GM18861 (cell line): ENCODE measurements at regions not wholly inside any gene's neighbourhood (a gene's known extent, or its start where the extent isn't known, plus 50 kb on each side); places are given as distances from the start of the nearest gene placed in this dataset.

Source experiments
- ATAC-seq: cut with Tn5 transposase; IDR thresholded peaks from one replicate; pipeline ENCODE4 v1.9.1; 2021; ENCODE audit not compliant: unreplicated experiment

GRCh38 chr11:91960770-91961169 is 263.8 kb upstream of the FAT3 start:
- no peak for ATAC-seq

DNA sequence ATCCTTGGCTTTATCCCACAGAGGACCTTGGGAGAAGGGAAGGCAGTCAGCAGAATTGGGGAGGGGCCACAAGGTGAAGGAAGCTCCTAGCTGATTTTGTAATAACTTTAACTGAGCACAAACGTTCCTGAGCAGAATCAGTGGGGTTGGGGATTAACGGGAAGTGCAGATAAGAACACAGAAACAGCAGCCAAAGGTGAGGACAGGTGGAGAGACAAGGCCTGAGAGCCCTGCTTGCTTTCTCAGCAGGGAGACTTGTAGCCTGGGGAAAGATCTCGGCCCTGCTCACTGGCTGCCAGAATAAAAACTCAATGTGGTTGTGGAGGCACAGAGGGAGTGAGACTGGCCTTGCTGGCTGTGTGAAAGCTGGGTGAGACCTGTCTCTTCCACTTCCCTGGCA is 265.2 kb upstream of the FAT3 start:
- no peak for ATAC-seq

DNA sequence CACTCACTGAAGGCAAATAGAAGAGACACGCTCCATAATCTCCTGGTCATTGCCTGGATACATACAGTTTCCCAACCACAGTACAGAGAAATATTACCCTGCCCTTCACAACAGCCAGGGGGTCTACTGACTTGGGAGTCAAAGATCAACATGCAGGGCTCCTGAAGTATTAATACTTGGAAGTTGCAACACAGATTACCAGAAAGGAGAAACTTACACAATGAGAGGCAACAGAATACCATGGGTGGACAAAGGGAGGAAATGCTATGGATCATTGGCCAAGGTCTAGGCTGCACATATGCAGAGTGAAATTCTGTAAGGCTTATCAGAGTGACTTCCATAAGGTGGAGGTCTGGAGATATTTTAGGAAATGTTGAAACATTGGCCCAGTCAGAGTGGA is 267.9 kb upstream of the FAT3 start:
- no peak for ATAC-seq

DNA sequence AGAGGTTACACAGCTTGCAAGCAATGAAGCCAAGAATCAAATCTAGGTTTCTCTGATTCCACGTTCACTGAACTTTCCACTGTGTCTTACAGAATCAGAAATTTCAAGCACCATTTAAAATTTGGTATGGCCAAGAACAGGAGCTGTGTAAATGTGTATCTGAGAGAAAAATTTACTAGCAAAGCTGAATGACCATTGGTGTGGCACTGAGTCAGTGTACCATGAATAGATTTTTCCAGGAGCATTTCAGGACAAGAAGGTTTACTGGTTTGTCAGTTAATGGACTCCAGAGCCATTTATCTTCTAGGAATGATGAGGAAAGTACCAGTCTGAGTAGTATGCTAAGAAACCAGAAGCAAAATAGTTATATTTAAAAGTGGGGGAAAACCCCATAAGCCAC is 269.4 kb upstream of the FAT3 start:
- ATAC-seq = no peak

DNA sequence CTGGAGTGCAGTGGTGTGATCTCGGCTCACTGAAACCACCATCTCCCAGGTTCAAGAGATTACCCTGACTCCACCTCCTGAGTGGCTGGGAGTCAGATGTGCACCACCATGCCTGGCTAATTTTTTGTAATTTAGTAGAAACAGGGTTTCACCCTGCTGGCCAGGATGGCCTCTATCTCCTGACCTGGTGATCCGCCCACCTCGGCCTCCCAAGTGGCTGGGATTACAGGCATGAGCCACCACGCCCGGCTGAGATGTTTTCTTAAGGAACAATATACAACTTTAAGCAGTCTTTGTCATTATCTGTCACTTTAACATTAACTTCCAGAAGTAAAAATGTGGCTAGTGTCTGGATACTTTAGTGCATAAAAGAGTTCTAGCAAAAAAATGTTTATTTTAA is 272.6 kb upstream of the FAT3 start:
- ATAC-seq = no peak

GRCh38 chr11:91947215-91947820 is 277.3 kb upstream of the FAT3 start:
- ATAC-seq = no peak

DNA sequence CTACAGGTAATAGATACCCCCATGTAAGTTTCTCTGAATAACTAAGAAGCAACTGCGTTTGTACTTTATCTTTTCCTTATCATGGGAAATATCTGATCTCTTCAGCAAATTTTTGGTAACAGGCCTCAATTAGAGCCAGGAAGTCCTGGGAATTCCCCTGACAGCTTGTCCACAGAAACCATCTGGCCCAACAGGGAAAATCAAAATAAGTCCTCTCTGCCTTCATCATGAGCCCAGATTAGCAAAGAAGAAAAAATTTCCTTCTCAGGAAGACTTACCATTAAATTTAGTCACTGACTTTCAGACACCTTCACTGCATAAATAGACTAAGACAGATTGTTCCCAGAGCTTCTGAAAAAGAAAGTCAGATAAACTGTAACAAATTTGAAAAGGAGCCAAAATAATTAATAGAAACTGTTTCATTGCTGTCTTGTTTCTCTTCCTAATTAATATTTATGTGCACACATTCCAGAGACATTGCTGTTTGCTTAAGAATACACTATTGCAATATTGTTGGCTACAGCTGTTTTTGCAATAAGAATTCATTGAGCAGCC is 278.1 kb upstream of the FAT3 start:
- no peak for ATAC-seq

DNA sequence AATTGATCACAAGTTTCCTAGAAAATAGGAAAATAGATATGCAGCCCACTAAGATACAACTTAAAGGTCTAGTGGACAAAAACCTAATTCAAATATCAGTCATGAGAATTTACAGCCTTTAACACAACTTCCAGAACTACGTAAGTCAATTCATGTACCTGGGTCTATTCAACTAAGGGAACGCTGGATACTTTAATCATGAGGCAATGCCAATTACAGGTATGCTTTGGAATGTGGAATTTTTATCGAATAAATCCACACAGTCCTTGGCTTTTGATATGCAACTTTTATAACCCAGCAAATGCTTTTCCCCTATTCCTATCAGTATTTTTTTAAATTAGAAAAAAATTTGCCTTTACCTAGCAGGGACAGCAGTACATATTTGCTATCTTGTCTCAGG is 289.5 kb upstream of the FAT3 start:
- no peak for ATAC-seq

DNA sequence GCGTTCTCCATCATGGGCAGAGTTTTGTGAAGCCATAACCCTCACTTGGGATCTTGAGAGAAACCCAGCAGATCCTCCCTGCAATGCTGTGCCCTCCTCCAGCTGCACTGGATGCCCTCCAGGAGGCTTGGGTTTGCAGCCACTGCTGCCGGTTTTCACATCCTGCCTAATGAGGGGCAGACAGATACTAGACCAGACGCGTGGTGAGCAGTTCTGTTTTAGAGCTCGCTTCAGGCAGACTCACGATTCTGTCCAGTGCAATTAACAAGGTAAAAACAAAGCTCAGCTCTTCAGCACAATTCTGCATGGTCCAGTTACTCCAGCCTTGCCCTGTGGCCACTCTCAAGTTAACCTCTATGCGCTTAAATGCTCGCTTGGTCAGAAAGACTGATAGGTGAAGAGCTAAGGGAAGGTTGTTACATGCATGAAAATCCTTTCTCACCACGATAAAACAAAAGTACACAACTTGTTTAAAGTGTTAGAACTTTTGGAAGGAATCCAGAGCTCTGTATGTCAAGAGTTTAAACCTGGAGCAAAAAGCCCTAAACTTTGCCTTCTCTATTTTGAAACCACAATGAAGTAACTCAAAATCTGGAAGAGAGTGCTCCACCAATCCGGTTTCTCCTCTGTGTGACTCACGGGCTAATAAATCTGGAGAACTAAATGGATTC is 292.3 kb upstream of the FAT3 start:
- no peak for ATAC-seq

GRCh38 chr11:91927448-91927847 is 297.2 kb upstream of the FAT3 start:
- no peak for ATAC-seq

GRCh38 chr11:91926965-91927364 is 297.7 kb upstream of the FAT3 start:
- no peak for ATAC-seq

DNA sequence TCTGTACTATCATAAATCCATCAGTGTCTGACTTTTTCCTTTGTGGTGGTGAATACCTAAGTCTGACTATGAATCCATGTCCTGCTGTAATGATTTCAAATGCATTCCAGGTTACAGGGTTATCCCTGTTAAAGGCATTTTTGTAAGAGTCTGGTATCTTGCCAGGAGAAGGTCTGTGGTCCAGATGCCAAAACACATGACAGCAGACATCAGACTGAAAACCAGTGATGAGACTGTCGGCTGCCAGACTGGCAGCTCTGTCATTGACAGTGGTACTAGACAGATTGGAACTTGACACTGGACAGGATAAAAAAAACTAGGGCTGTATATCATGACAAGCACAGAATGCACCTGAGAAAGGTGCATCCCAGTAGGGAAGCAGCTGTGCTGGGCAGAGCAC is 301.8 kb upstream of the FAT3 start:
- no peak for ATAC-seq

GRCh38 chr11:91921974-91922373 is 302.6 kb upstream of the FAT3 start:
- ATAC-seq = no peak

GRCh38 chr11:91913407-91913806 is 311.2 kb upstream of the FAT3 start:
- ATAC-seq = no peak

- ATAC-seq = no peak
Observed at GRCh38 chr11:91912322-91912721, 312.3 kb upstream of the FAT3 start.

- no peak for ATAC-seq
Observed at GRCh38 chr11:91906871-91907624, 317.6 kb upstream of the FAT3 start.

DNA sequence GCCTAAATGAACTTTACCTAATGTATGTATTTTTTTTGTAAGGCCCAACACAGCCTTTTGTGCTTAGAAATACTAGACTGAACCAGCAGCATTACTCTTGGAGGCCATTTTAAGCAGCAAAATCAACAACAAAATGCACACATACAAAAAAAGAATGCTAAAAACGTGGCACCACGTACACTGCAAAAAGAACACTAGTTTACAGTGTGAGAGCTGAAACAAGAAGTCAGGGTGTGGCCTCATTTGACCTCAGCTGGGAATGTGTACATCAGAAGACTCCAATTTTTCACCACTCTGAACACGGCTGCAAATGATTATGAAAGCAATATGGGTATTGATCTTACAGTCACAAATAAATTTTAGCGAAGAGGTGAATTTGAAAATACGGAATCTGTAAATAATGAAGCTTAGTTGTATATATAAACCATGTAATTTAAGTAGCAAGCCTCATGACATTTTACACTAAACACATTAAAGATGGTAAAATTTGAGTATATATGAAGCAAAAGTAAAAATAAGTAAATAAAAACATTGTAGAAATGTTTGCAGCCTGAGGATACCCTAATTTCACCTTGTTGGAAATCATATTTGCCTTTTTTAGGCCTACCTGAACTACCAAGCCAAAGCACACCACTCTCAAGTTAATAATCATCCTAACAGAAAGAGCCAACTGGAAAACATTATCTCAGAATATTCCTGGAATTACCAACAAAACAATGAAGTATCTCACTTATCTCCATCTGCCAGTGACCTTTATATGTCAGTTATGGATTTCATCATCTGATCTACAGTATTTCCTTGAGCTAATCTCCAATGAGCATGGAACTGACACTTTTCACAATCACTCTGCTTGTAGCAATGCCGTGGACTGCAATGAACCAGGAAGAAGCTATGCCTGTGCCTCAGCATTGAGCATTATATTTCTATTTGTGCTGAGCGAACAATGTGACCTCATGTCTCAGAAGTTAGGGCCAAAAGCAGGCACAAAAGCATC is 319.5 kb upstream of the FAT3 start:
- ATAC-seq = no peak

DNA sequence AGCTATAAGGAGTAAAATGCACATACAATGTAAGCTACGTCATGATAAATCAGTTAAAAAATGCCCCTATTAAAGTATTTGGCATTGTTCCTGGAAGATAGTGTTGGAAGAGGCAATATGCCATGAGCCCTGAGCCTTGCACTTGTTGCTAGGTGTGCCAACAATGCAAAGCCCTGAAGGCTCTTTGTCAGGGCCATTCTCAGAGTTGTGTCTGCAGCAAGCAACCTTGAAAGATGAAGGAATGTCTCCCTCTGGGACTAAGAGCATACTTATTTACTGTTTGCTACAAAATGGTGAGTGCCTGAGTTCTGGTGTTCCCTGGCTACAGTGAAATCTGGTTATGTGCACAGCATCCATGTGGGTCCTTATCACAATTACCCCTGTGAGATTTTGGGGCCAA is 322.3 kb upstream of the FAT3 start:
- no peak for ATAC-seq

DNA sequence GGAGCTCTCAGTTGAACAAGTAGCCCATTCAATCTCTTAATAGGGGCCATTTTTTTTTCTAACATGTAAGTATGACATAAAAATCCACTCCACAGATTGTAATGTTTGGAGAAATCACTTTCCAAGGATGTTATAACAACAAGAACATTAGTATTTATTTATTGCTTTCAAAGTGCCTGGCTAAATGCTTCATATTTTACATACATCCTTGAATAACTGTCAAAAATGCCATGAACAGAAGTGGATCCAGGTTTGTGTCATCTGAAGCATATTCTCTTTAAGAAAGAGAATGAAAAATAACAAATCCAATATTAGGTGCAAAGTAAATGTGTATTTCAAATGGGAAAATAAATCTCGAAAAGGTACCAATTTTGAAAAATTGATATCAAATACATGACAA is 344.0 kb upstream of the FAT3 start:
- no peak for ATAC-seq

- no peak for ATAC-seq
Observed at GRCh38 chr11:91876746-91877145, 347.9 kb upstream of the FAT3 start.

- ATAC-seq = no peak
Observed at GRCh38 chr11:91872243-91872642, 352.4 kb upstream of the FAT3 start.
